H9 (cell line): ENCODE measurements at regions not wholly inside any gene's neighbourhood (a gene's known extent, or its start where the extent isn't known, plus 50 kb on each side); places are given as distances from the start of the nearest gene placed in this dataset.

Experiments used
- DNase-seq: peaks from one replicate; pipeline ENCODE4 v3.0.0-alpha.2; 2017
- H2AFZ ChIP-seq: one replicate; pipeline ENCODE4 v1.6.1; 2013; ENCODE audit warnings: mild to moderate bottlenecking, low read length, control low read depth, moderate library complexity
- H2AK5ac ChIP-seq: 2 replicates; pipeline ENCODE4 v1.6.1; 2013; ENCODE audit warnings: low read length, control low read depth, mixed read lengths; ENCODE audit not compliant: insufficient read length
- H2BK120ac ChIP-seq: one replicate; pipeline ENCODE4 v1.6.1; 2013; ENCODE audit warnings: low read depth, mild to moderate bottlenecking, low read length, control low read depth, inconsistent platforms; ENCODE audit not compliant: poor library complexity, severe bottlenecking
- H2BK12ac ChIP-seq: 2 replicates; pipeline ENCODE4 v1.6.1; 2013; ENCODE audit warnings: low read length, control low read depth, mixed read lengths, low read depth; ENCODE audit not compliant: insufficient read length
- H2BK15ac ChIP-seq: 2 replicates; pipeline ENCODE4 v1.6.1; 2013; ENCODE audit warnings: low read depth, low read length, control low read depth
- H2BK20ac ChIP-seq: one replicate; pipeline ENCODE4 v1.6.1; 2013; ENCODE audit warnings: low read depth, mild to moderate bottlenecking, low read length, control low read depth, inconsistent platforms; ENCODE audit not compliant: poor library complexity, severe bottlenecking
- H2BK5ac ChIP-seq: 2 replicates; pipeline ENCODE4 v1.6.1; 2013; ENCODE audit warnings: low read length, control low read depth, mixed read lengths; ENCODE audit not compliant: insufficient read length
- H3K14ac ChIP-seq: 2 replicates; pipeline ENCODE4 v1.6.1; 2013; ENCODE audit warnings: low read length, control low read depth; ENCODE audit not compliant: insufficient read depth
- H3K18ac ChIP-seq: 2 replicates; pipeline ENCODE4 v1.6.1; 2013; ENCODE audit warnings: low read depth, mild to moderate bottlenecking, mixed read lengths, low read length, control low read depth; ENCODE audit not compliant: insufficient read length
- H3K23ac ChIP-seq: 2 replicates; pipeline ENCODE4 v1.6.1; 2013; ENCODE audit warnings: low read length, control low read depth, mixed read lengths, low read depth; ENCODE audit not compliant: insufficient read length
- H3K23me2 ChIP-seq: 2 replicates; pipeline ENCODE4 v1.6.1; 2013; ENCODE audit warnings: low read depth, mild to moderate bottlenecking, mixed read lengths, low read length, control low read depth; ENCODE audit not compliant: insufficient read length, poor library complexity, severe bottlenecking
- H3K27ac ChIP-seq: 2 replicates; pipeline ENCODE4 v1.5.1; 2013; ENCODE audit warnings: low read length, control low read depth, mixed read lengths, low read depth; ENCODE audit not compliant: insufficient read length
- H3K27me3 ChIP-seq: 2 replicates; pipeline ENCODE4 v1.6.1; 2013; ENCODE audit warnings: low read length, control low read depth, inconsistent platforms; ENCODE audit not compliant: insufficient read depth
- H3K4ac ChIP-seq: 2 replicates; pipeline ENCODE4 v1.6.1; 2013; ENCODE audit warnings: low read depth, mild to moderate bottlenecking, control low read depth, inconsistent platforms, low read length, moderate library complexity
- H3K4me1 ChIP-seq: 2 replicates; pipeline ENCODE4 v1.6.1; 2013; ENCODE audit warnings: low read length, control low read depth, inconsistent platforms; ENCODE audit not compliant: insufficient read depth
- H3K4me2 ChIP-seq: 2 replicates; pipeline ENCODE4 v1.6.1; 2013; ENCODE audit warnings: low read length, control low read depth, mixed read lengths; ENCODE audit not compliant: insufficient read length, insufficient read depth
- H3K56ac ChIP-seq: 2 replicates; pipeline ENCODE4 v1.6.1; 2013; ENCODE audit warnings: low read depth, mild to moderate bottlenecking, mixed read lengths, low read length, control low read depth; ENCODE audit not compliant: insufficient read length
- H3K79me1 ChIP-seq: 2 replicates; pipeline ENCODE4 v1.6.1; 2013; ENCODE audit warnings: low read depth, mild to moderate bottlenecking, moderate library complexity, low read length, control low read depth, inconsistent platforms; ENCODE audit not compliant: insufficient read depth, poor library complexity, severe bottlenecking
- H3K79me2 ChIP-seq: 2 replicates; pipeline ENCODE4 v1.6.1; 2013; ENCODE audit warnings: low read length, control low read depth, inconsistent platforms; ENCODE audit not compliant: insufficient read depth
- H3K9ac ChIP-seq: 2 replicates; pipeline ENCODE4 v1.6.1; 2013; ENCODE audit warnings: low read length, control low read depth, mixed read lengths; ENCODE audit not compliant: insufficient read length; ENCODE audit errors: extremely low read depth
- H3K9me3 ChIP-seq: one replicate; pipeline ENCODE4 v1.6.1; 2013; ENCODE audit warnings: low read depth, low read length, inconsistent platforms; ENCODE audit not compliant: control insufficient read depth
- H3T11ph ChIP-seq: one replicate; pipeline ENCODE4 v1.6.1; 2013; ENCODE audit warnings: mild to moderate bottlenecking, low read length, control low read depth, inconsistent platforms
- H4K20me1 ChIP-seq: one replicate; pipeline ENCODE4 v1.6.1; 2013; ENCODE audit not compliant: control insufficient read depth, insufficient read length, insufficient read depth
- H4K5ac ChIP-seq: 2 replicates; pipeline ENCODE4 v1.6.1; 2013; ENCODE audit warnings: low read depth, mild to moderate bottlenecking, mixed read lengths, low read length, control low read depth; ENCODE audit not compliant: insufficient read length
- H4K8ac ChIP-seq: replicated peaks from 2 replicates; pipeline ENCODE4 v1.6.1; 2013; ENCODE audit warnings: low read length, control low read depth, mixed read lengths, low read depth; ENCODE audit not compliant: insufficient read length
- H4K91ac ChIP-seq: 2 replicates; pipeline ENCODE4 v1.6.1; 2013; ENCODE audit warnings: low read depth, mild to moderate bottlenecking, moderate library complexity, mixed read lengths, low read length, control low read depth; ENCODE audit not compliant: insufficient read length
- H3K27ac Mint-ChIP-seq, 3 experiments: 2 replicates in 2 of 3; 3 replicates in 1 of 3; pipeline ENCODE4 v1.8.0; 2020 to 2021; ENCODE audit warnings: mixed read lengths in 3 of 3, mild to moderate bottlenecking in 1 of 3, moderate library complexity in 1 of 3
- H3K27me3 Mint-ChIP-seq: 2 replicates; pipeline ENCODE4 v1.8.0; 2021; ENCODE audit warnings: low read depth, mild to moderate bottlenecking, moderate library complexity, mixed read lengths
- H3K36me3 Mint-ChIP-seq, 3 experiments: 2 replicates in 2 of 3; 3 replicates in 1 of 3; pipeline ENCODE4 v1.8.0; 2020 to 2021; ENCODE audit warnings: low read depth in 3 of 3, mixed read lengths in 3 of 3; ENCODE audit not compliant: insufficient read depth in 1 of 3
- H3K4me1 Mint-ChIP-seq, 2 experiments: 2 replicates each; pipeline ENCODE4 v1.8.0; 2020; ENCODE audit warnings: mixed read lengths in 2 of 2
- H3K4me3 Mint-ChIP-seq, 2 experiments: 2 replicates in 1 of 2; 3 replicates in 1 of 2; pipeline ENCODE4 v1.8.0; 2020 to 2021; ENCODE audit warnings: mild to moderate bottlenecking in 2 of 2, mixed read lengths in 2 of 2, moderate library complexity in 1 of 2
- H3K9me3 Mint-ChIP-seq, 2 experiments: 2 replicates in 1 of 2; 3 replicates in 1 of 2; pipeline ENCODE4 v1.8.0; 2020; ENCODE audit warnings: mild to moderate bottlenecking in 2 of 2, mixed read lengths in 2 of 2, moderate library complexity in 1 of 2
- CTCF ChIP-seq: fragments of 200-600 bp; sonication (generic); conservative IDR thresholded peaks from 3 replicates; pipeline ENCODE4 v1.8.0; 2021; ENCODE audit warnings: antibody characterized with exemption, mild to moderate bottlenecking
- WGBS: extraction: QIAGEN DNeasy Blood & Tissue Kit; methylation state at CpG from one replicate; pipeline ENCODE4 v1.1.7; 2013; ENCODE audit warnings: missing lambda C conversion rate, low lambda C conversion rate, mixed read lengths; ENCODE audit not compliant: insufficient read length; ENCODE audit errors: extremely low coverage; 5-methylcytosine and 5-hydroxymethylcytosine counted together

GRCh38 chr12:5101686-5102085 is 58.0 kb downstream of the KCNA5 start:
- Histone ChIP-seq H4K20me1 (no peaks in the 10 kb centered on the region), H3K79me2 (no peaks in the 10 kb centered on the region), H2BK120ac (no peak overlapping the region), H4K91ac (no peak overlapping the region), H3K9me3 (no peaks in the 10 kb centered on the region), H3K4ac (no peak overlapping the region), H4K8ac (no peak overlapping the region), H3K79me1 (no peaks in the 10 kb centered on the region), H3K14ac (no peak overlapping the region), H3K9ac (no peak overlapping the region), H3K18ac (no peak overlapping the region), H3K23ac (no peak overlapping the region), H3K56ac (no peak overlapping the region), H3K23me2 (no peaks in the 10 kb centered on the region), H2BK15ac (no peak overlapping the region), H2BK20ac (no peak overlapping the region), H3K4me2 (no peak overlapping the region), H3K4me1 (no peaks in the 10 kb centered on the region), H2BK5ac (no peak overlapping the region), H4K5ac (no peak overlapping the region), H3K27ac (no peak overlapping the region), H3T11ph (no peak overlapping the region), H2AFZ (no peak overlapping the region), H2BK12ac (no peak overlapping the region), H3K27me3 (no peaks in the 10 kb centered on the region; the same call in 1 of the 2 replicates), H2AK5ac (no peak overlapping the region)
- peaks cover under 1 to 4% of the 10 kb centered on the region in 2 experiments; a peak in 2 of 5 replicates for H3K9me3 Mint-ChIP-seq
- no peak for TF ChIP-seq CTCF
- no peak for DNase-seq
- H3K27ac Mint-ChIP-seq: no peak overlapping the region
- peaks cover 2% of the 10 kb centered on the region in 2 experiments; a peak in 2 of 4 replicates for H3K4me1 Mint-ChIP-seq
- WGBS: no CpG with 5 or more reads among the region's 3 CpGs
- peaks cover 8% of the 10 kb centered on the region for H3K27me3 Mint-ChIP-seq
- no peaks in the 10 kb centered on the region for H3K36me3 Mint-ChIP-seq
- H3K4me3 Mint-ChIP-seq: no peak overlapping the region
